ENCODE measurements at regions not wholly inside any gene's neighbourhood (a gene's known extent, or its start where the extent isn't known, plus 50 kb on each side); places are given as distances from the start of the nearest gene placed in this dataset.

DNA sequence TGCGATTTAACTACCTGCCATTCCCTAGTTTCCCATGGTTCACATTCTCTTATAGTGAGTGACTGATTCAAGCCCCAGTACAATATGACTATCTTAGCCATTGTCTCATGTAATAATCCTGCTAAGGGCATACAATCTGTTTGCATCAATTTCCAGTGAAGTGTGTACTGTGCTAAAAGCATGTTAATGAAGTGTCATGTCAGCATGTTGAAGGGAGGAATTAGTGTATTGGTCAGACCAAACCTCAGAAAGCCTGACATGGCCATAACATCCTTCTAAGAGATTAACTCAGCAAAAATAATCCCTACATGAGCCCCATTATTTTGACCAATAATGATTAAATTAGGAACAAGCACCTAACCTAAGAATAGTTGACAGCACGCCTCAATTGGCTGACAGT lies 442.4 kb downstream of the ENC1 start:
- H3K27ac ChIP-seq (ENCODE audit: insufficient read depth, low read depth, low read length) = no peak overlapping the region
- H3K4me3 ChIP-seq (replicated peaks in 1 of 3; ENCODE audit: insufficient read depth in 1 of 3, low read depth in 1 of 3, low read length in 3 of 3) = no peak overlapping the region
- FAIRE-seq = no peak
- no peaks in the 10 kb centered on the region for H3K79me2 ChIP-seq (ENCODE audit: control insufficient read depth, insufficient read depth, low read length)
- no peaks in the 10 kb centered on the region for H4K20me1 ChIP-seq (replicated peaks; ENCODE audit: control insufficient read depth, extremely low read depth, insufficient read depth, low read length)
- intact Hi-C loops (cut with micrococcal nuclease) = no loop called here
- no peak overlapping the region for H3K9ac ChIP-seq (replicated peaks; ENCODE audit: extremely low read depth, insufficient read depth, low read length)
- DNase-seq (ENCODE audit: low read depth, low spot score) = no peak
- CTCF ChIA-PET = no interaction called here
- H3K4me1 ChIP-seq (ENCODE audit: control insufficient read depth, extremely low read depth, insufficient read depth, low read length) = peaks cover 20% of the 10 kb centered on the region
- TF ChIP-seq, protein P1, sequence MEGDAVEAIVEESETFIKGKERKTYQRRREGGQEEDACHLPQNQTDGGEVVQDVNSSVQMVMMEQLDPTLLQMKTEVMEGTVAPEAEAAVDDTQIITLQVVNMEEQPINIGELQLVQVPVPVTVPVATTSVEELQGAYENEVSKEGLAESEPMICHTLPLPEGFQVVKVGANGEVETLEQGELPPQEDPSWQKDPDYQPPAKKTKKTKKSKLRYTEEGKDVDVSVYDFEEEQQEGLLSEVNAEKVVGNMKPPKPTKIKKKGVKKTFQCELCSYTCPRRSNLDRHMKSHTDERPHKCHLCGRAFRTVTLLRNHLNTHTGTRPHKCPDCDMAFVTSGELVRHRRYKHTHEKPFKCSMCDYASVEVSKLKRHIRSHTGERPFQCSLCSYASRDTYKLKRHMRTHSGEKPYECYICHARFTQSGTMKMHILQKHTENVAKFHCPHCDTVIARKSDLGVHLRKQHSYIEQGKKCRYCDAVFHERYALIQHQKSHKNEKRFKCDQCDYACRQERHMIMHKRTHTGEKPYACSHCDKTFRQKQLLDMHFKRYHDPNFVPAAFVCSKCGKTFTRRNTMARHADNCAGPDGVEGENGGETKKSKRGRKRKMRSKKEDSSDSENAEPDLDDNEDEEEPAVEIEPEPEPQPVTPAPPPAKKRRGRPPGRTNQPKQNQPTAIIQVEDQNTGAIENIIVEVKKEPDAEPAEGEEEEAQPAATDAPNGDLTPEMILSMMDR (IDR thresholded peaks at IDR 0.05; ENCODE audit: extremely low read depth in 1 of 2, insufficient read depth in 1 of 2, low read depth in 1 of 2, low read length in 2 of 2) = no peak
- TF ChIP-seq POLR2AphosphoS5 (IDR thresholded peaks at IDR 0.05; ENCODE audit: insufficient read depth, low read depth, low read length) (no peak), MYC (IDR thresholded peaks at IDR 0.05; ENCODE audit: low read depth, low read length) (no peak), EZH2 (IDR thresholded peaks at IDR 0.05; ENCODE audit: borderline replicate concordance, low read depth, low read length, severe bottlenecking) (no peak), FOS (IDR thresholded peaks at IDR 0.05; ENCODE audit: borderline replicate concordance, insufficient read depth, low read length) (no peak), GATA2 (IDR thresholded peaks at IDR 0.05; ENCODE audit: insufficient read depth, insufficient read length, low read depth, low read length) (no peak), JUN (IDR thresholded peaks at IDR 0.05; ENCODE audit: borderline replicate concordance, insufficient read depth, insufficient read length, low read depth) (no peak), POLR2A (IDR thresholded peaks at IDR 0.05; ENCODE audit: low read depth, low read length) (no peak)
- TF ChIP-seq, protein P2, sequence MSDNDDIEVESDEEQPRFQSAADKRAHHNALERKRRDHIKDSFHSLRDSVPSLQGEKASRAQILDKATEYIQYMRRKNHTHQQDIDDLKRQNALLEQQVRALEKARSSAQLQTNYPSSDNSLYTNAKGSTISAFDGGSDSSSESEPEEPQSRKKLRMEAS (IDR thresholded peaks at IDR 0.05; ENCODE audit: insufficient read depth, insufficient read length) = no peak
- no peaks in the 10 kb centered on the region for H3K9me1 ChIP-seq (replicated peaks; ENCODE audit: control insufficient read depth, extremely low read depth, insufficient read depth, low read length)
- no peak overlapping the region for H2AFZ ChIP-seq (ENCODE audit: low read depth, low read length)
- POLR2A ChIA-PET = no interaction called here
- dilution Hi-C loops (cut with MboI; ENCODE audit: extremely low pct_ligation_motif_present, low sequenced_read_pairs) = no loop called here
- no peaks in the 10 kb centered on the region for H3K9me3 ChIP-seq (replicated peaks; ENCODE audit: control insufficient read depth, insufficient read depth, low read length)
- H3K27me3 ChIP-seq (ENCODE audit: control insufficient read depth in 2 of 2, insufficient read depth in 2 of 2, low read length in 2 of 2) = peaks cover 3 to 13% of the 10 kb centered on the region in 2 experiments
- no TSS peak for BruUV-seq (replicated peaks)
- H3K4me2 ChIP-seq (ENCODE audit: insufficient read depth, low read length) = no peak overlapping the region
- no peaks in the 10 kb centered on the region for H3K36me3 ChIP-seq (ENCODE audit: control insufficient read depth in 2 of 2, extremely low read depth in 1 of 2, insufficient read depth in 2 of 2, low read length in 2 of 2)

Measured in endothelial cell of umbilical vein (primary cell).